MM.1S (cell line): ENCODE measurements at regions not wholly inside any gene's neighbourhood (a gene's known extent, or its start where the extent isn't known, plus 50 kb on each side); places are given as distances from the start of the nearest gene placed in this dataset.

Experiments
- EZH2 ChIP-seq: fragments of 300-600 bp; sonication (generic); optimal IDR thresholded peaks from 2 replicates; pipeline ENCODE3; 2017; ENCODE audit warnings: low read depth, mild to moderate bottlenecking, antibody characterized with exemption, low read length, mixed read lengths
- TF ChIP-seq, protein P1 (sequence below): fragments of 300-600 bp; sonication (generic); IDR thresholded peaks from 2 replicates; pipeline ENCODE4 v1.5.1; 2016; ENCODE audit warnings: antibody characterized with exemption, low read length, mixed read lengths

DNA sequence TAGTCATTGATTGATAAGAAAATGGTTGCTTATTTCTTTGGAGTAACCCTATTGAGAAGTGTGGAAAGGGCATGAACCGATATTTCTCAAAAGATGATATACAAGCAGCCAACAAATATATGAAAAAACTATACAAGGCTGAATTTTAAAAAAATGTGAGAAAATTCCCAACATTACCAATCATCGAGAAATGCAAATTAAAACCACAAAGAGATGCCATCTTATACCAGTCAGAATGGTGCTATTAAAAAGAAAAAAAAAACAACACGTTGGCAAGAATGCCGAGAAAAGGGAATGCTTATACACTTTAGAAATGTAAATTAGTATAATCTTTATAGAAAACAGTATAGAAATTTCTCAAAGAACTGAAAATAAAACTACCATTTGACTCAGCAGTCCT is 77.7 kb upstream of the ROBO1 start:
- TF ChIP-seq EZH2, result no peak
- TF ChIP-seq, protein P1, sequence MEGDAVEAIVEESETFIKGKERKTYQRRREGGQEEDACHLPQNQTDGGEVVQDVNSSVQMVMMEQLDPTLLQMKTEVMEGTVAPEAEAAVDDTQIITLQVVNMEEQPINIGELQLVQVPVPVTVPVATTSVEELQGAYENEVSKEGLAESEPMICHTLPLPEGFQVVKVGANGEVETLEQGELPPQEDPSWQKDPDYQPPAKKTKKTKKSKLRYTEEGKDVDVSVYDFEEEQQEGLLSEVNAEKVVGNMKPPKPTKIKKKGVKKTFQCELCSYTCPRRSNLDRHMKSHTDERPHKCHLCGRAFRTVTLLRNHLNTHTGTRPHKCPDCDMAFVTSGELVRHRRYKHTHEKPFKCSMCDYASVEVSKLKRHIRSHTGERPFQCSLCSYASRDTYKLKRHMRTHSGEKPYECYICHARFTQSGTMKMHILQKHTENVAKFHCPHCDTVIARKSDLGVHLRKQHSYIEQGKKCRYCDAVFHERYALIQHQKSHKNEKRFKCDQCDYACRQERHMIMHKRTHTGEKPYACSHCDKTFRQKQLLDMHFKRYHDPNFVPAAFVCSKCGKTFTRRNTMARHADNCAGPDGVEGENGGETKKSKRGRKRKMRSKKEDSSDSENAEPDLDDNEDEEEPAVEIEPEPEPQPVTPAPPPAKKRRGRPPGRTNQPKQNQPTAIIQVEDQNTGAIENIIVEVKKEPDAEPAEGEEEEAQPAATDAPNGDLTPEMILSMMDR, result no peak
